ENCODE measurements at regions not wholly inside any gene's neighbourhood (a gene's known extent, or its start where the extent isn't known, plus 50 kb on each side); places are given as distances from the start of the nearest gene placed in this dataset.

- H3K4me1 ChIP-seq (ENCODE audit: control insufficient read depth in 1 of 2, insufficient read depth in 2 of 2, low read depth in 1 of 2, low read length in 1 of 2): no peaks in the 10 kb centered on the region; a peak in 1 of 4 replicates
- no peak overlapping the region for H2AFZ ChIP-seq (ENCODE audit: low read depth)
- no peaks in the 10 kb centered on the region; the same call in 1 of the 2 replicates for H3K27me3 ChIP-seq (ENCODE audit: insufficient read depth)
- no peaks in the 10 kb centered on the region for H3K9me3 ChIP-seq
- TF ChIP-seq GATA2 (CRISPR knock-in tag; IDR thresholded peaks at IDR 0.05) (no peak), JUND (IDR thresholded peaks at IDR 0.05) (no peak), CTCF (IDR thresholded peaks at IDR 0.05) (no peak), EZH2phosphoT487 (IDR thresholded peaks at IDR 0.05; ENCODE audit: borderline replicate concordance, low read depth) (no peak), FOXM1 (IDR thresholded peaks at IDR 0.05; ENCODE audit: low read depth) (no peak), EP300 (IDR thresholded peaks at IDR 0.05; ENCODE audit: borderline replicate concordance in 1 of 2, low read depth in 1 of 2, low read length in 1 of 2) (no peak), NFIC (IDR thresholded peaks at IDR 0.05; ENCODE audit: borderline replicate concordance) (no peak), FOSL2 (IDR thresholded peaks at IDR 0.05; ENCODE audit: borderline replicate concordance, low read depth) (no peak), SMC3 (IDR thresholded peaks at IDR 0.05; ENCODE audit: low read depth, low read length) (no peak), TEAD4 (IDR thresholded peaks at IDR 0.05; ENCODE audit: borderline replicate concordance, insufficient read depth) (no peak), IRF3 (IDR thresholded peaks at IDR 0.05; ENCODE audit: low read depth, low read length) (no peak), SIN3A (IDR thresholded peaks at IDR 0.05; ENCODE audit: borderline replicate concordance, low read depth, low read length) (no peak), NRF1 (IDR thresholded peaks at IDR 0.05; ENCODE audit: low read depth, low read length) (no peak), POLR2AphosphoS5 (IDR thresholded peaks at IDR 0.05; ENCODE audit: low read depth, low read length) (no peak), RAD21 (IDR thresholded peaks at IDR 0.05; ENCODE audit: low read length) (no peak), USF2 (IDR thresholded peaks at IDR 0.05; ENCODE audit: borderline replicate concordance, low read depth, low read length) (no peak)
- 43% methylated on average over 3 of the region's 3 CpGs for WGBS (ENCODE audit: low lambda C conversion rate)
- H3K9ac ChIP-seq: no peak overlapping the region
- H3K79me2 ChIP-seq (ENCODE audit: insufficient read depth): no peaks in the 10 kb centered on the region
- no peaks in the 10 kb centered on the region for H3K9me2 ChIP-seq
- DNase-seq: no peak
- H3K36me3 ChIP-seq (replicated peaks in 1 of 2; ENCODE audit: control insufficient read depth in 1 of 2, insufficient read depth in 2 of 2, low read length in 1 of 2): no peaks in the 10 kb centered on the region
- ChIA-PET CTCF (no interaction called here), POLR2A (no interaction called here)
- H3K27ac ChIP-seq (ENCODE audit: low read depth in 2 of 2, low read length in 1 of 2): no peak overlapping the region
- H3K4me2 ChIP-seq: no peak overlapping the region
- no peaks in the 10 kb centered on the region for H3F3A ChIP-seq (replicated peaks; ENCODE audit: insufficient read depth)
- H4K20me1 ChIP-seq (ENCODE audit: insufficient read depth): no peaks in the 10 kb centered on the region
- H3K4me3 ChIP-seq (ENCODE audit: low read depth in 2 of 2, low read length in 1 of 2): no peak overlapping the region
Measured at GRCh38 chr9:73715591-73715990, 563.9 kb downstream of the ANXA1 start.

All from SK-N-SH (cell line).